Keratinocyte (primary cell): ENCODE measurements at regions not wholly inside any gene's neighbourhood (a gene's known extent, or its start where the extent isn't known, plus 50 kb on each side); places are given as distances from the start of the nearest gene placed in this dataset.

Source experiments
- CTCF ChIP-seq, 3 experiments: IDR thresholded peaks in 1 of 3; conservative IDR thresholded peaks in 1 of 3; optimal IDR thresholded peaks in 1 of 3; 2 replicates in 2 of 3; 3 replicates in 1 of 3; pipeline versions ENCODE3 to v1.5.1; 2011; ENCODE audit warnings: low read length in 3 of 3, mild to moderate bottlenecking in 3 of 3, moderate library complexity in 2 of 3, control low read depth in 1 of 3, inconsistent platforms in 1 of 3; ENCODE audit not compliant: insufficient read depth in 2 of 3; ENCODE audit errors: extremely low read depth in 1 of 3
- EZH2 ChIP-seq: IDR thresholded peaks from one replicate; pipeline ENCODE4 v1.6.1; 2012; ENCODE audit warnings: inconsistent platforms, mild to moderate bottlenecking, low read length, moderate library complexity

GRCh38 chr2:8441371-8441770, 240.5 kb upstream of the ID2 start:
- TF ChIP-seq CTCF (optimal IDR thresholded peaks at IDR 0.05 in 1 of 3, IDR thresholded peaks at IDR 0.05 in 1 of 3, conservative IDR thresholded peaks at IDR 0.05 in 1 of 3; ENCODE audit: extremely low read depth in 1 of 3, insufficient read depth in 2 of 3, low read length in 3 of 3) (no peak), EZH2 (no peak)
